CD14-positive monocyte (primary cell): ENCODE measurements at regions not wholly inside any gene's neighbourhood (a gene's known extent, or its start where the extent isn't known, plus 50 kb on each side); places are given as distances from the start of the nearest gene placed in this dataset.

Experiments used
- DNase-seq, 3 donors: peaks; one replicate each; pipeline ENCODE4 v3.0.0-alpha.2; 2011 to 2022
- H2AFZ ChIP-seq: 2 replicates; pipeline ENCODE4 v1.6.0; 2012; ENCODE audit warnings: mild to moderate bottlenecking, low read depth, low read length, inconsistent platforms; ENCODE audit not compliant: insufficient read depth, poor library complexity, severe bottlenecking
- H3K27ac ChIP-seq, 2 donors: 1 replicate in 1 of 2; 2 replicates in 1 of 2; pipeline ENCODE4 v1.5.1; 2012 to 2013; ENCODE audit warnings: low read length in 2 of 2, control low read depth in 1 of 2, inconsistent platforms in 1 of 2, low read depth in 1 of 2, mild to moderate bottlenecking in 1 of 2
- H3K27me3 ChIP-seq, 2 donors: one replicate each; pipeline versions ENCODE4 v1.6.0 to v1.6.1; 2011 to 2013; ENCODE audit warnings: low read length in 2 of 2; ENCODE audit not compliant: control insufficient read depth in 2 of 2, insufficient read depth in 2 of 2
- H3K36me3 ChIP-seq, 2 donors: replicated peaks in 1 of 2; 1 replicate in 1 of 2; 2 replicates in 1 of 2; pipeline versions ENCODE4 v1.5.1 to v1.6.1; 2012 to 2013; ENCODE audit warnings: low read length in 2 of 2, control low read depth in 1 of 2, inconsistent platforms in 1 of 2, mild to moderate bottlenecking in 1 of 2; ENCODE audit not compliant: insufficient read depth in 2 of 2, control insufficient read depth in 1 of 2
- H3K4me1 ChIP-seq, 2 donors: 1 replicate in 1 of 2; 2 replicates in 1 of 2; pipeline versions ENCODE4 v1.5.1 to v1.6.1; 2012 to 2013; ENCODE audit warnings: low read length in 2 of 2, control low read depth in 1 of 2, inconsistent platforms in 1 of 2, mild to moderate bottlenecking in 1 of 2, moderate library complexity in 1 of 2; ENCODE audit not compliant: insufficient read depth in 2 of 2, control insufficient read depth in 1 of 2
- H3K4me2 ChIP-seq: replicated peaks from 2 replicates; pipeline ENCODE3; 2012; ENCODE audit warnings: low read length, moderate library complexity, mild to moderate bottlenecking; ENCODE audit not compliant: poor library complexity, severe bottlenecking; ENCODE audit errors: extremely low read depth
- H3K4me3 ChIP-seq, 3 experiments: fragments of 200-600 bp in 1 of 3; sonication (generic) in 1 of 3; replicated peaks in 1 of 3; 1 replicate in 2 of 3; 2 replicates in 1 of 3; pipeline ENCODE4 v1.5.1; 2011 to 2013; ENCODE audit warnings: low read length in 3 of 3, mild to moderate bottlenecking in 3 of 3, control low read depth in 2 of 3, low read depth in 2 of 3, inconsistent platforms in 1 of 3, moderate library complexity in 1 of 3
- H3K79me2 ChIP-seq: 2 replicates; pipeline ENCODE4 v1.6.0; 2012; ENCODE audit warnings: mild to moderate bottlenecking, control low read depth, inconsistent platforms, low read length, moderate library complexity; ENCODE audit not compliant: insufficient read depth
- H3K9ac ChIP-seq: 2 replicates; pipeline ENCODE4 v1.6.0; 2017; ENCODE audit warnings: low read length, mild to moderate bottlenecking; ENCODE audit not compliant: insufficient read depth, poor library complexity, severe bottlenecking
- H3K9me3 ChIP-seq, 2 donors: replicated peaks in 1 of 2; 1 replicate in 1 of 2; 2 replicates in 1 of 2; pipeline versions ENCODE4 v1.5.1 to v1.6.1; 2012 to 2013; ENCODE audit warnings: low read length in 2 of 2, control low read depth in 1 of 2; ENCODE audit not compliant: control insufficient read depth in 1 of 2, insufficient read depth in 1 of 2
- H4K20me1 ChIP-seq: 2 replicates; pipeline ENCODE4 v1.6.0; 2012; ENCODE audit warnings: mild to moderate bottlenecking, low read length, control low read depth, moderate library complexity; ENCODE audit not compliant: insufficient read depth
- H3K27ac Mint-ChIP-seq, 7 donors: one replicate each; pipeline ENCODE4 v1.8.0; 2020; ENCODE audit warnings: mild to moderate bottlenecking in 7 of 7, mixed read lengths in 7 of 7, moderate library complexity in 6 of 7, inconsistent platforms in 2 of 7
- H3K27me3 Mint-ChIP-seq, 3 donors: one replicate each; pipeline ENCODE4 v1.8.0; 2021 to 2022; ENCODE audit warnings: low read depth in 3 of 3, mild to moderate bottlenecking in 3 of 3, mixed read lengths in 3 of 3, moderate library complexity in 3 of 3, inconsistent platforms in 1 of 3
- H3K36me3 Mint-ChIP-seq, 2 donors: one replicate each; pipeline ENCODE4 v1.8.0; 2020; ENCODE audit warnings: mixed read lengths in 2 of 2, inconsistent platforms in 1 of 2, mild to moderate bottlenecking in 1 of 2
- H3K4me1 Mint-ChIP-seq: one replicate; pipeline ENCODE4 v1.8.0; 2020; ENCODE audit warnings: mild to moderate bottlenecking, mixed read lengths
- H3K4me3 Mint-ChIP-seq, 2 donors: one replicate each; pipeline ENCODE4 v1.8.0; 2020; ENCODE audit warnings: mild to moderate bottlenecking in 2 of 2, mixed read lengths in 2 of 2, moderate library complexity in 1 of 2
- H3K9me3 Mint-ChIP-seq, 7 donors: one replicate each; pipeline ENCODE4 v1.8.0; 2020 to 2022; ENCODE audit warnings: mixed read lengths in 7 of 7, mild to moderate bottlenecking in 6 of 7, moderate library complexity in 6 of 7, inconsistent platforms in 2 of 7
- CTCF ChIP-seq: fragments of 200-600 bp; IDR thresholded peaks from one replicate; pipeline ENCODE4 v1.8.0; 2022; ENCODE audit warnings: antibody characterized with exemption, mild to moderate bottlenecking
- WGBS: methylation state at CpG from one replicate; pipeline ENCODE4 v1.1.5; 2013; ENCODE audit warnings: missing lambda C conversion rate; ENCODE audit not compliant: insufficient coverage; 5-methylcytosine and 5-hydroxymethylcytosine counted together
- intact Hi-C, 2 donors: fragments of 100-400 bp; cut with micrococcal nuclease; formaldehyde crosslinking; loops; one replicate each; pipeline versions ENCODE4 v1.15.0 to v1.15.1; 2023

GRCh38 chr18:39841482-39842365, 2113.3 kb upstream of the PIK3C3 start:
- H3K4me3 Mint-ChIP-seq, result peak overlapping the region; percentile 21 to 85

More at GRCh38 chr18:39841482-39842365, 2113.3 kb upstream of the PIK3C3 start:
- Histone ChIP-seq H3K4me3 (peak overlapping the region in 1 of 3 experiments; percentile 25), H3K36me3 (no peaks in the 10 kb centered on the region), H2AFZ (peak overlapping the region; percentile 55), H4K20me1 (no peaks in the 10 kb centered on the region), H3K9me3 (peaks cover 0 to 3% of the 10 kb centered on the region in 2 donors), H3K9ac (no peak overlapping the region), H3K27me3 (peaks cover 11 to 24% of the 10 kb centered on the region in 2 donors), H3K4me2 (peak overlapping the region; percentile 47), H3K4me1 (peaks cover 3 to 5% of the 10 kb centered on the region in 2 donors), H3K27ac (no peak overlapping the region), H3K79me2 (no peaks in the 10 kb centered on the region)
- H3K27me3 Mint-ChIP-seq, result peaks cover 15 to 30% (median 16%) of the 10 kb centered on the region in 3 donors
- H3K36me3 Mint-ChIP-seq, result no peaks in the 10 kb centered on the region
- peaks cover 10% of the 10 kb centered on the region for H3K4me1 Mint-ChIP-seq
- no peak for DNase-seq
- H3K27ac Mint-ChIP-seq, result no peak overlapping the region
- intact Hi-C loops, result loop anchor here in 1 of 2 donors (10.0 kb wide), 1 partner anchor 57 kb away; no protein-coding TSS in a partner anchor
- TF ChIP-seq CTCF, result no peak
- peaks cover 0 to 4% (median 0%) of the 10 kb centered on the region in 7 donors for H3K9me3 Mint-ChIP-seq
- 2% methylated on average over 38 of the region's 47 CpGs for WGBS
